HG03575 (cell line): ENCODE measurements at regions not wholly inside any gene's neighbourhood (a gene's known extent, or its start where the extent isn't known, plus 50 kb on each side); places are given as distances from the start of the nearest gene placed in this dataset.

Experiments used
- ATAC-seq: cut with Tn5 transposase; IDR thresholded peaks from one replicate; pipeline ENCODE4 v1.9.1; 2021; ENCODE audit not compliant: unreplicated experiment, insufficient number of reproducible peaks, low FRiP score; ENCODE audit errors: extremely low read depth

GRCh38 chr13:90103099-90103784 is 1244.2 kb upstream of the MIR17HG start:
- ATAC-seq: no peak

- ATAC-seq: no peak
Observed at GRCh38 chr13:90104764-90105163, 1242.7 kb upstream of the MIR17HG start.

- no peak for ATAC-seq
Observed at GRCh38 chr13:90105276-90105675, 1242.2 kb upstream of the MIR17HG start.

- ATAC-seq: no peak
Observed at GRCh38 chr13:90105849-90106496, 1241.5 kb upstream of the MIR17HG start.

- no peak for ATAC-seq
Observed at GRCh38 chr13:90107661-90108060, 1239.8 kb upstream of the MIR17HG start.

GRCh38 chr13:90108547-90108946 is 1238.9 kb upstream of the MIR17HG start:
- ATAC-seq: no peak

- no peak for ATAC-seq
Observed at GRCh38 chr13:90116121-90116520, 1231.4 kb upstream of the MIR17HG start.

GRCh38 chr13:90118467-90119071 is 1228.9 kb upstream of the MIR17HG start:
- no peak for ATAC-seq

GRCh38 chr13:90120026-90120425 is 1227.5 kb upstream of the MIR17HG start:
- no peak for ATAC-seq

GRCh38 chr13:90121784-90122183 is 1225.7 kb upstream of the MIR17HG start:
- no peak for ATAC-seq

- ATAC-seq: no peak
Observed at GRCh38 chr13:90122531-90122930, 1225.0 kb upstream of the MIR17HG start.

GRCh38 chr13:90135558-90135957 is 1211.9 kb upstream of the MIR17HG start:
- ATAC-seq: no peak

GRCh38 chr13:90142251-90142650 is 1205.2 kb upstream of the MIR17HG start:
- no peak for ATAC-seq

GRCh38 chr13:90154311-90154960 is 1193.1 kb upstream of the MIR17HG start:
- ATAC-seq: no peak

- no peak for ATAC-seq
Observed at GRCh38 chr13:90156390-90156789, 1191.1 kb upstream of the MIR17HG start.

GRCh38 chr13:90168953-90169352 is 1178.5 kb upstream of the MIR17HG start:
- ATAC-seq: no peak

- ATAC-seq: no peak
Observed at GRCh38 chr13:90170208-90170607, 1177.3 kb upstream of the MIR17HG start.

GRCh38 chr13:90171649-90172048 is 1175.8 kb upstream of the MIR17HG start:
- no peak for ATAC-seq

GRCh38 chr13:90177512-90177911 is 1170.0 kb upstream of the MIR17HG start:
- ATAC-seq: no peak

- no peak for ATAC-seq
Observed at GRCh38 chr13:90184355-90184754, 1163.1 kb upstream of the MIR17HG start.
